ENCODE measurements at regions not wholly inside any gene's neighbourhood (a gene's known extent, or its start where the extent isn't known, plus 50 kb on each side); places are given as distances from the start of the nearest gene placed in this dataset.

- no peaks in the 10 kb centered on the region for H3K36me3 ChIP-seq (ENCODE audit: control insufficient read depth, insufficient read depth, low read length)
- TF ChIP-seq REST (IDR thresholded peaks at IDR 0.05; ENCODE audit: insufficient read depth in 1 of 2, low read depth in 2 of 2, low read length in 1 of 2) (no peak), SIN3A (IDR thresholded peaks at IDR 0.05; ENCODE audit: borderline replicate concordance, insufficient read depth, low read depth, low read length) (no peak), CTCF (IDR thresholded peaks at IDR 0.05) (no peak), POLR2AphosphoS5 (IDR thresholded peaks at IDR 0.05; ENCODE audit: low read depth, low read length) (no peak), TCF7L2 (IDR thresholded peaks at IDR 0.05; ENCODE audit: low read depth, low read length) (no peak)
- ChIA-PET POLR2A (no interaction called here), CTCF (no interaction called here)
- in situ Hi-C loops (cut with HindIII; ENCODE audit: low pct_unique_long_range_greater_than_20kb, low sequenced_read_pairs) (no loop called here), intact Hi-C loops (cut with micrococcal nuclease; ENCODE audit: unreplicated experiment) (no loop called here)
- no peaks in the 10 kb centered on the region for H3K27me3 ChIP-seq (ENCODE audit: control insufficient read depth, insufficient read depth, low read length)
- no peaks in the 10 kb centered on the region for H3K4me1 ChIP-seq (ENCODE audit: control insufficient read depth, insufficient read depth, low read length)
- H3K4me3 ChIP-seq (ENCODE audit: low read depth in 2 of 2, low read length in 2 of 2): no peak overlapping the region
- H3K27ac ChIP-seq (ENCODE audit: low read length): no peak overlapping the region
- ATAC-seq (no peak), DNase-seq (ENCODE audit: low read depth, low spot score) (no peak)
- no TSS peak for BruUV-seq (replicated peaks)
- no peaks in the 10 kb centered on the region for H3K9me3 ChIP-seq (ENCODE audit: control insufficient read depth, insufficient read depth, low read depth, low read length)
Observed at GRCh38 chr3:73210759-73211158, 149.3 kb downstream of the EBLN2 start.

- Histone ChIP-seq H3K4me3 (ENCODE audit: low read depth in 2 of 2, low read length in 2 of 2) (no peak overlapping the region), H3K36me3 (ENCODE audit: control insufficient read depth, insufficient read depth, low read length) (no peaks in the 10 kb centered on the region), H3K4me1 (ENCODE audit: control insufficient read depth, insufficient read depth, low read length) (no peaks in the 10 kb centered on the region), H3K9me3 (ENCODE audit: control insufficient read depth, insufficient read depth, low read depth, low read length) (no peaks in the 10 kb centered on the region), H3K27me3 (ENCODE audit: control insufficient read depth, insufficient read depth, low read length) (no peaks in the 10 kb centered on the region), H3K27ac (ENCODE audit: low read length) (no peak overlapping the region)
- no peak for ATAC-seq
- DNase-seq (ENCODE audit: low read depth, low spot score): no peak
- in situ Hi-C loops (cut with HindIII; ENCODE audit: low pct_unique_long_range_greater_than_20kb, low sequenced_read_pairs): no loop called here
- TF ChIP-seq POLR2AphosphoS5 (IDR thresholded peaks at IDR 0.05; ENCODE audit: low read depth, low read length) (no peak), SIN3A (IDR thresholded peaks at IDR 0.05; ENCODE audit: borderline replicate concordance, insufficient read depth, low read depth, low read length) (no peak), TCF7L2 (IDR thresholded peaks at IDR 0.05; ENCODE audit: low read depth, low read length) (no peak), CTCF (IDR thresholded peaks at IDR 0.05) (no peak), REST (IDR thresholded peaks at IDR 0.05; ENCODE audit: insufficient read depth in 1 of 2, low read depth in 2 of 2, low read length in 1 of 2) (no peak)
- no TSS peak for BruUV-seq (replicated peaks)
- intact Hi-C loops (cut with micrococcal nuclease; ENCODE audit: unreplicated experiment): no loop called here
- ChIA-PET POLR2A (no interaction called here), CTCF (no interaction called here)
Observed at GRCh38 chr3:73212683-73213082, 151.2 kb downstream of the EBLN2 start.

Data from Panc1 (cell line).